ENCODE measurements at regions not wholly inside any gene's neighbourhood (a gene's known extent, or its start where the extent isn't known, plus 50 kb on each side); places are given as distances from the start of the nearest gene placed in this dataset.

GRCh38 chr1:109817881-109818270, 54.2 kb upstream of the EPS8L3 start:
- TF ChIP-seq CTCF (IDR thresholded peaks at IDR 0.05 in 2 of 3, conservative IDR thresholded peaks at IDR 0.05 in 1 of 3; ENCODE audit: control insufficient read depth in 2 of 3, extremely low read depth in 1 of 3, insufficient read depth in 1 of 3, low read depth in 3 of 3, low read length in 3 of 3) (no peak), SP1 (IDR thresholded peaks at IDR 0.05; ENCODE audit: low read depth, low read length) (no peak), POLR2AphosphoS5 (IDR thresholded peaks at IDR 0.05; ENCODE audit: low read length) (no peak), POLR2A (IDR thresholded peaks at IDR 0.05; ENCODE audit: low read depth, low read length) (no peak), IRF5 (IDR thresholded peaks at IDR 0.05; ENCODE audit: borderline replicate concordance) (no peak), EGR1 (IDR thresholded peaks at IDR 0.05; ENCODE audit: borderline replicate concordance in 1 of 2, low read depth in 2 of 2, low read length in 2 of 2) (no peak), TBL1XR1 (IDR thresholded peaks at IDR 0.05; ENCODE audit: low read depth, low read length) (no peak)

Measured in GM12878 (cell line).